GM20431 (cell line): ENCODE measurements at regions not wholly inside any gene's neighbourhood (a gene's known extent, or its start where the extent isn't known, plus 50 kb on each side); places are given as distances from the start of the nearest gene placed in this dataset.

Experiments
- in situ Hi-C: fragments of 300-500 bp; cut with MseI, MboI; formaldehyde crosslinking; loops from one replicate; pipeline ENCODE4 v1.15.0; 2020; ENCODE audit warnings: low sequenced_read_pairs; ENCODE audit not compliant: unreplicated experiment

DNA sequence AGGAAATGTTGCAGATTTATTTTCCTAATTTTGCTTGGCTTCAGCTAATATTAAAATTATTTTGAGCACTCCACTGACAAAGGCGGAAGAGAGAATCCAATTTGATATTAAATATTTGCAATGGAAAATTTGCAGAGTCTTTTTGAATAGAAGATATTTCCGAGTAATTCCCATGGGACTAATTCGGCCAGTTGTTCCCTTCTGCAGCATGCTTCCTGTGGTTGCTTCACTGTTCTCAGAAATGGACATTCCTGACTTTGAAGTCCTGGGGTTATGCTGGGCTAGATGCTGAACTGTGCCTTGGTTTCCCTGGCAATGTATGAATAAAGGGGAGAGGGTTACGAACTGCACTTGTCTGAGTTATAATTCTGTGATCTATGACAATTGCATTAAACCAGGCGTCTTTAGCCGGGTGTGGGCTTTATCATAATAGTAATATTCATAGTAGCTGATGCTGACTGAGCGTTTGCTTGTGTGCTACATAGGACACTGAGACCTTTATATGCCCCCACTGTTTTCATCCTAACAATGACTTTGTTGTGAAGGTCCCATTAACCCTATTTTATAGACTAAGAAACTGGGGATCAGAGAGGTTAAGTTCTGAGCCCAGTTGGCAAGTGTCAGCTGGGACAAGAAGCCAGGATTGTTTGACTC lies 114.5 kb upstream of the SPRY4 start:
- in situ Hi-C loops: no loop called here

DNA sequence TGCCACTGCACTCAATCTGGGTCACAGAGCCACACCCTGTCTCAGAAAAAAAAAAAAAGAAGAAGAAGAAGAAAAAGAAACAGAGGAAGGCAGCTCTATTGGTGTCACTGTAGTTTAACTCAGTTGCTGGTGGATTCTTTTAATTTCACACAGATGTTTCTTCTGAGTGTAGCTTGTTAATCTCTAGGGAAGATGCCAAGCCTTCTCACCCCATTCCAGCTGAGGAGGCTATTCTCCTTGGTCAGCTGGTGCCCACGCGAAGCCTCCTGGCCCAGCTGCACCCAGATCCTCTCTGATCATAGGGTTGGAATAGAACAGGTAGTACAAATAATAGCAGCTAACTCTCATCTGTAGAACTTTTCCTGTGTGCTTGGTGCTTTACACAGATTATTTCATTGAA lies 113.8 kb upstream of the SPRY4 start:
- in situ Hi-C loops: no loop called here

- in situ Hi-C loops: no loop called here
These were observed 112.7 kb upstream of the SPRY4 start for GRCh38 chr5:142437563-142437962.

GRCh38 chr5:142435410-142436115 lies 110.7 kb upstream of the SPRY4 start:
- in situ Hi-C loops: no loop called here

DNA sequence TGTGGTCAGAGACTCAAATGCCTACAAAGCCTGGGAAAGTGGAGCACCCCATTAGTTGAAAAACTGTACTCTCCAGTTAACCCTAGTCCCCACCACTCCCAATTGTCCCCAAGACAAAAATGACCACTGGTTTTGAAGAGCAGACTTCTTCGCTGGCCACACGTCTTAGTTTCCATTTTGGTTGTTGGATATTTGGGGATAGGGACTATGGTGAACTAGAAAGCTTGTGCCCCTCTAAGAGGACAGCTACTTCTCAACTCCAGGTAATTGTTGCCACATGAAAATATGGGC lies 109.4 kb upstream of the SPRY4 start:
- in situ Hi-C loops: no loop called here

GRCh38 chr5:142433526-142434321 lies 108.9 kb upstream of the SPRY4 start:
- in situ Hi-C loops: no loop called here

- in situ Hi-C loops: no loop called here
These were observed 108.1 kb upstream of the SPRY4 start for GRCh38 chr5:142432961-142433360.

DNA sequence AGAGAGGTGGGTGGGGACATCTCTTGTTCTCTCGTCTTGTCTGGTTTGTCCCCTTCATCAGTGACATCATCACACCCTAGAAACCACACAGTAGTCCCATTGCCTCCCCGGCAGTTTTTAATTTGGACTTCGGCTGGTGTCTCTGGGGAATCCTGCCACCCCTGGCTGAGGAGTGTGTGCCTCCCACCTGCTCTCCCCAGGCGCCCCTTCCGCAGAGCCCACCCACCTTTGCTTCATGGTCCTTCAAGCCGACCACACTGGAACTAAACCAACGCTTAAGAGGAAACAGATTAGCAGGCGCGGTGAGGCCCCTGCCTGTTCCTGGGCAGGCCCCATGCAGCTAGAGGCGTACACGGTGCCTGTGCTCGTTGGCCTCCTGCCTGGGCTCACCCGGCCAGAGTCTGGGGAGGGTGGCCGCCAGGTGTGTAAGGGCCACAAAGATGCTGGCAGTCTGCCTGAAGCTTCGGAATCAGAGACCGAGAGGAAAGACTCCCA lies 107.6 kb upstream of the SPRY4 start:
- in situ Hi-C loops: no loop called here

- in situ Hi-C loops: no loop called here
These were observed 104.1 kb upstream of the SPRY4 start for GRCh38 chr5:142428773-142429473.

- in situ Hi-C loops: no loop called here
These were observed 103.4 kb upstream of the SPRY4 start for GRCh38 chr5:142428036-142428772.

GRCh38 chr5:142427529-142427928 lies 102.7 kb upstream of the SPRY4 start:
- in situ Hi-C loops: no loop called here

DNA sequence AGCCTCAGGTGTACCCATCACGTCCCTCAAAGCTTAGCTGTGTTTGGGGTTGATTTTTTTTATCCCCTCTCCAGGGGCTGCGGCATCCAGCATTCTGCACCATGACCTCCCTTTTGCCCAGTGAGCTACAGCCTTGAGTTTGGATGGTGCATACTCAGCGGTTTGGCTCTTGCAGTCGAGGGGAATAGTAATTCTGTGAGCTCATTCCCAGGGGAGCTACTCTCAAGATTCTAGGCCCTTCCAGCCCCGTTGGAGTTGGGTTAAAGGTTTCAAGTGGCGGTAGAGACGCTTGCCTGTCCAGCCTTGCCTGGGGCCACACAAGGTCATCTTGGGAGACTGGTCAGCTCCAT lies 102.2 kb upstream of the SPRY4 start:
- in situ Hi-C loops: no loop called here

DNA sequence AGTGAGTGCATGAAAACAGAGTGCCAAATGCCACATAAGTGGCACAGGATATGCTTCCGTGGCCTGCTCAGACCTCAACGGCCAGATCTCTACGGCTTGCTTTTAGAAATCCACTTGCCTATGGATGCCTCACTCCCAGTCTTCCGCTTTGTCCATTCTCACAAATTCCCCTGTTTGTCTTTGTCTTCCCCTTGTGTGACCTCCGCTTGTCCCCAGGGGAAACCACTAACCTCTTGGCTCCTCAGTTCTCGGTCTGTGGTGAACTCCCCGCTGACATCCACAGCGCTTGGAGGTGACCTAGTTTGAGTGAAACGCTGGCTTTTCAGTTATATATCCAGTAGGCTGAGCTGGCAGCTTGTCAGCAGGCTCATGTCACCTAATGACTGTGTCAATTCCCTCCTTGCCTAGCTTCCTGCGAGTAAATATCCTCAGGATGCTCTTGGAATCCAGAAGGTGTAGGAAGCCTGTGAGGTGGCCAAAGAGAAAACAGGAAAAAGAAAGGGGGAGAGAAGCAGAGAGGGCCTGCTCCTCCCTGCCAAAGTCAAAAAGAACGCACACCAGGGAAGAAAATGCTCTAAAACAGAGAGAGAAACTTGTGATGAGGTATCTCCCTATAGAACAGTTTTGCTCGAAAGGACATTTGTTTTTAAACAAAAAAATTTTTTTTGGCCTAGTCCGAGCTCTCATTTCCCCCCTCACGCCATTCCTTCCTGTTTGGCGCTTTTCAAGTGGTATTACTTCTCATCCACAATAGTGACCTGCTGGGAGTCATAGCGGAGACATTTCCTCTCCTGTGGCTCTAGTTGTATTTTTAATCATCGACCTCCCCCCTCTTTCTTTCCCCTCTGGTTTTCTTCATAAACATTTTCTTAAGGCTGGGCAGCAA lies 101.6 kb upstream of the SPRY4 start:
- in situ Hi-C loops: no loop called here

GRCh38 chr5:142425286-142426065 lies 100.7 kb upstream of the SPRY4 start:
- in situ Hi-C loops: no loop called here

DNA sequence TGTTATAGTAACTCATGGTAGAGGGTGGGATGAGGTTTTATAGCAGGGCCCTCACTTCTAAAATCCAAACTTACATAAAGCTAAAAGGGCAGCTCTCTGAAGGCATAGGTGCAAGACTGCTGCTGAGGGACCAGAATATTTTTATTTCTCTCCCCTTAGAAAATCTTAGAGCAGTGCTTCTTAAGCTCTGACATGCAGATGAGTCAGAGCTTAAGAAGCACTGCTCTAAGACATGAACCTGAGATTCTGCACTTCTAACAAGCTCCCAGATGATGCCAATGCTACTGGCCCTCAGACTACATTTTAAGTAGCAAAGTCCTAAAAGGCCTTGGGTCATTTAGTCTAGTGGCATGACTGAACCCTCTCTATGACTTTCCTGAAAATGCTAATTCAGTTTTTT lies 97.6 kb upstream of the SPRY4 start:
- in situ Hi-C loops: no loop called here

GRCh38 chr5:142421621-142422397 lies 97.0 kb upstream of the SPRY4 start:
- in situ Hi-C loops: no loop called here

DNA sequence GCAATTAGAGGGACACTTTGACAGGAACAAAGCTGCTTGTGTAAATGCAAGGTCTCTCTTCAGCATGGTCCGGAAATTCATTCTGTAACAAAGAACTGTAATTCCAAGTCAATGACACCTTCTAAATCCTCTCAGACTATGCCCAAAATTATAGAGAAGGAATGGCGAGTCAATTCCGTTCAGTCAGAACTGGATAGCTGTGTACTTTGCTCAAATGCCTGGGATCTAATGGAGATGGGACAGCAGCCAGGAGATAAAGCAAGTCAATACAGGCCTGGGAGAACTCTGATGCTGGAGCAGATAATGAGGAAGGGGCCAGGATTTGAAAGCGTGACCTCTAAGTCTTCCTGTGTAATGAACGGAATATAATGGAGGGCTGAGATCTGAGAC lies 96.4 kb upstream of the SPRY4 start:
- in situ Hi-C loops: no loop called here
